CD14-positive monocyte (primary cell): ENCODE measurements at regions not wholly inside any gene's neighbourhood (a gene's known extent, or its start where the extent isn't known, plus 50 kb on each side); places are given as distances from the start of the nearest gene placed in this dataset.

Experiments used
- DNase-seq, 3 donors: peaks; one replicate each; pipeline ENCODE4 v3.0.0-alpha.2; 2011 to 2022
- H2AFZ ChIP-seq: 2 replicates; pipeline ENCODE4 v1.6.0; 2012; ENCODE audit warnings: mild to moderate bottlenecking, low read depth, low read length, inconsistent platforms; ENCODE audit not compliant: insufficient read depth, poor library complexity, severe bottlenecking
- H3K27ac ChIP-seq, 2 donors: 1 replicate in 1 of 2; 2 replicates in 1 of 2; pipeline ENCODE4 v1.5.1; 2012 to 2013; ENCODE audit warnings: low read length in 2 of 2, control low read depth in 1 of 2, inconsistent platforms in 1 of 2, low read depth in 1 of 2, mild to moderate bottlenecking in 1 of 2
- H3K27me3 ChIP-seq, 2 donors: one replicate each; pipeline versions ENCODE4 v1.6.0 to v1.6.1; 2011 to 2013; ENCODE audit warnings: low read length in 2 of 2; ENCODE audit not compliant: control insufficient read depth in 2 of 2, insufficient read depth in 2 of 2
- H3K36me3 ChIP-seq, 2 donors: replicated peaks in 1 of 2; 1 replicate in 1 of 2; 2 replicates in 1 of 2; pipeline versions ENCODE4 v1.5.1 to v1.6.1; 2012 to 2013; ENCODE audit warnings: low read length in 2 of 2, control low read depth in 1 of 2, inconsistent platforms in 1 of 2, mild to moderate bottlenecking in 1 of 2; ENCODE audit not compliant: insufficient read depth in 2 of 2, control insufficient read depth in 1 of 2
- H3K4me1 ChIP-seq, 2 donors: 1 replicate in 1 of 2; 2 replicates in 1 of 2; pipeline versions ENCODE4 v1.5.1 to v1.6.1; 2012 to 2013; ENCODE audit warnings: low read length in 2 of 2, control low read depth in 1 of 2, inconsistent platforms in 1 of 2, mild to moderate bottlenecking in 1 of 2, moderate library complexity in 1 of 2; ENCODE audit not compliant: insufficient read depth in 2 of 2, control insufficient read depth in 1 of 2
- H3K4me2 ChIP-seq: replicated peaks from 2 replicates; pipeline ENCODE3; 2012; ENCODE audit warnings: low read length, moderate library complexity, mild to moderate bottlenecking; ENCODE audit not compliant: poor library complexity, severe bottlenecking; ENCODE audit errors: extremely low read depth
- H3K4me3 ChIP-seq, 3 experiments: fragments of 200-600 bp in 1 of 3; sonication (generic) in 1 of 3; replicated peaks in 1 of 3; 1 replicate in 2 of 3; 2 replicates in 1 of 3; pipeline ENCODE4 v1.5.1; 2011 to 2013; ENCODE audit warnings: low read length in 3 of 3, mild to moderate bottlenecking in 3 of 3, control low read depth in 2 of 3, low read depth in 2 of 3, inconsistent platforms in 1 of 3, moderate library complexity in 1 of 3
- H3K79me2 ChIP-seq: 2 replicates; pipeline ENCODE4 v1.6.0; 2012; ENCODE audit warnings: mild to moderate bottlenecking, control low read depth, inconsistent platforms, low read length, moderate library complexity; ENCODE audit not compliant: insufficient read depth
- H3K9ac ChIP-seq: 2 replicates; pipeline ENCODE4 v1.6.0; 2017; ENCODE audit warnings: low read length, mild to moderate bottlenecking; ENCODE audit not compliant: insufficient read depth, poor library complexity, severe bottlenecking
- H3K9me3 ChIP-seq, 2 donors: replicated peaks in 1 of 2; 1 replicate in 1 of 2; 2 replicates in 1 of 2; pipeline versions ENCODE4 v1.5.1 to v1.6.1; 2012 to 2013; ENCODE audit warnings: low read length in 2 of 2, control low read depth in 1 of 2; ENCODE audit not compliant: control insufficient read depth in 1 of 2, insufficient read depth in 1 of 2
- H4K20me1 ChIP-seq: 2 replicates; pipeline ENCODE4 v1.6.0; 2012; ENCODE audit warnings: mild to moderate bottlenecking, low read length, control low read depth, moderate library complexity; ENCODE audit not compliant: insufficient read depth
- H3K27ac Mint-ChIP-seq, 7 donors: one replicate each; pipeline ENCODE4 v1.8.0; 2020; ENCODE audit warnings: mild to moderate bottlenecking in 7 of 7, mixed read lengths in 7 of 7, moderate library complexity in 6 of 7, inconsistent platforms in 2 of 7
- H3K27me3 Mint-ChIP-seq, 3 donors: one replicate each; pipeline ENCODE4 v1.8.0; 2021 to 2022; ENCODE audit warnings: low read depth in 3 of 3, mild to moderate bottlenecking in 3 of 3, mixed read lengths in 3 of 3, moderate library complexity in 3 of 3, inconsistent platforms in 1 of 3
- H3K36me3 Mint-ChIP-seq, 2 donors: one replicate each; pipeline ENCODE4 v1.8.0; 2020; ENCODE audit warnings: mixed read lengths in 2 of 2, inconsistent platforms in 1 of 2, mild to moderate bottlenecking in 1 of 2
- H3K4me1 Mint-ChIP-seq: one replicate; pipeline ENCODE4 v1.8.0; 2020; ENCODE audit warnings: mild to moderate bottlenecking, mixed read lengths
- H3K4me3 Mint-ChIP-seq, 2 donors: one replicate each; pipeline ENCODE4 v1.8.0; 2020; ENCODE audit warnings: mild to moderate bottlenecking in 2 of 2, mixed read lengths in 2 of 2, moderate library complexity in 1 of 2
- H3K9me3 Mint-ChIP-seq, 7 donors: one replicate each; pipeline ENCODE4 v1.8.0; 2020 to 2022; ENCODE audit warnings: mixed read lengths in 7 of 7, mild to moderate bottlenecking in 6 of 7, moderate library complexity in 6 of 7, inconsistent platforms in 2 of 7
- WGBS: methylation state at CpG from one replicate; pipeline ENCODE4 v1.1.5; 2013; ENCODE audit warnings: missing lambda C conversion rate; ENCODE audit not compliant: insufficient coverage; 5-methylcytosine and 5-hydroxymethylcytosine counted together
- intact Hi-C, 2 donors: fragments of 100-400 bp; cut with micrococcal nuclease; formaldehyde crosslinking; loops; one replicate each; pipeline versions ENCODE4 v1.15.0 to v1.15.1; 2023
- TF ChIP-seq, protein P1 (sequence below): fragments of 200-600 bp; IDR thresholded peaks from one replicate; pipeline ENCODE4 v1.8.0; 2022; ENCODE audit warnings: antibody characterized with exemption, mild to moderate bottlenecking

- H4K20me1 ChIP-seq: no peaks in the 10 kb centered on the region
- H3K4me1 ChIP-seq: no peaks in the 10 kb centered on the region
- no peaks in the 10 kb centered on the region for H3K36me3 ChIP-seq
- intact Hi-C loops: no loop called here
- no peaks in the 10 kb centered on the region for H3K79me2 ChIP-seq
- no CpG with 5 or more reads among the region's 4 CpGs for WGBS
- H3K27me3 ChIP-seq: no peaks in the 10 kb centered on the region
- no peak overlapping the region for H3K4me3 Mint-ChIP-seq
- H3K27ac ChIP-seq: no peak overlapping the region
- H3K36me3 Mint-ChIP-seq: no peaks in the 10 kb centered on the region
- no peak overlapping the region for H2AFZ ChIP-seq
- no peak for DNase-seq
- H3K9me3 ChIP-seq: no peaks in the 10 kb centered on the region
- H3K27ac Mint-ChIP-seq: no peak overlapping the region
- H3K4me3 ChIP-seq: no peak overlapping the region
- no peaks in the 10 kb centered on the region for H3K4me1 Mint-ChIP-seq
- H3K4me2 ChIP-seq: no peak overlapping the region
- H3K9ac ChIP-seq: no peak overlapping the region
- peaks cover 0 to 7% (median 0%) of the 10 kb centered on the region in 7 donors for H3K9me3 Mint-ChIP-seq
- TF ChIP-seq, protein P1, sequence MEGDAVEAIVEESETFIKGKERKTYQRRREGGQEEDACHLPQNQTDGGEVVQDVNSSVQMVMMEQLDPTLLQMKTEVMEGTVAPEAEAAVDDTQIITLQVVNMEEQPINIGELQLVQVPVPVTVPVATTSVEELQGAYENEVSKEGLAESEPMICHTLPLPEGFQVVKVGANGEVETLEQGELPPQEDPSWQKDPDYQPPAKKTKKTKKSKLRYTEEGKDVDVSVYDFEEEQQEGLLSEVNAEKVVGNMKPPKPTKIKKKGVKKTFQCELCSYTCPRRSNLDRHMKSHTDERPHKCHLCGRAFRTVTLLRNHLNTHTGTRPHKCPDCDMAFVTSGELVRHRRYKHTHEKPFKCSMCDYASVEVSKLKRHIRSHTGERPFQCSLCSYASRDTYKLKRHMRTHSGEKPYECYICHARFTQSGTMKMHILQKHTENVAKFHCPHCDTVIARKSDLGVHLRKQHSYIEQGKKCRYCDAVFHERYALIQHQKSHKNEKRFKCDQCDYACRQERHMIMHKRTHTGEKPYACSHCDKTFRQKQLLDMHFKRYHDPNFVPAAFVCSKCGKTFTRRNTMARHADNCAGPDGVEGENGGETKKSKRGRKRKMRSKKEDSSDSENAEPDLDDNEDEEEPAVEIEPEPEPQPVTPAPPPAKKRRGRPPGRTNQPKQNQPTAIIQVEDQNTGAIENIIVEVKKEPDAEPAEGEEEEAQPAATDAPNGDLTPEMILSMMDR: no peak
- peaks cover 0 to 3% (median 0%) of the 10 kb centered on the region in 3 donors for H3K27me3 Mint-ChIP-seq
Observed at GRCh38 chr9:106620866-106621265, 242.1 kb upstream of the ZNF462 start.

- TF ChIP-seq, protein P1: no peak
- Mint-ChIP-seq H3K27me3 (peaks cover 0 to 3% (median 0%) of the 10 kb centered on the region in 3 donors), H3K9me3 (peaks cover 0 to 7% (median 0%) of the 10 kb centered on the region in 7 donors), H3K4me3 (no peak overlapping the region), H3K27ac (no peak overlapping the region), H3K4me1 (no peaks in the 10 kb centered on the region), H3K36me3 (no peaks in the 10 kb centered on the region)
- Histone ChIP-seq H3K4me3 (no peak overlapping the region), H3K27ac (no peak overlapping the region), H3K9me3 (no peaks in the 10 kb centered on the region), H3K4me2 (no peak overlapping the region), H3K9ac (no peak overlapping the region), H3K79me2 (no peaks in the 10 kb centered on the region), H3K36me3 (no peaks in the 10 kb centered on the region), H3K4me1 (no peaks in the 10 kb centered on the region), H3K27me3 (no peaks in the 10 kb centered on the region), H4K20me1 (no peaks in the 10 kb centered on the region), H2AFZ (no peak overlapping the region)
- DNase-seq: no peak
- WGBS: 95% methylated on average over 10 of the region's 14 CpGs
- intact Hi-C loops: no loop called here
Observed at GRCh38 chr9:106621313-106622163, 241.4 kb upstream of the ZNF462 start.
